Fibroblast of lung (primary cell): ENCODE measurements at regions not wholly inside any gene's neighbourhood (a gene's known extent, or its start where the extent isn't known, plus 50 kb on each side); places are given as distances from the start of the nearest gene placed in this dataset.

Source experiments
- DNase-seq, 2 donors: peaks; one replicate each; pipeline versions ENCODE4 v3.0.0 to v3.0.0-alpha.2; 2010; ENCODE audit warnings: low read depth in 2 of 2
- H2AFZ ChIP-seq: 2 replicates; pipeline ENCODE4 v1.5.1; 2012; ENCODE audit warnings: low read length, control low read depth, inconsistent platforms
- H3K27ac ChIP-seq: 2 replicates; pipeline ENCODE4 v1.5.1; 2011; ENCODE audit warnings: low read length, control low read depth; ENCODE audit not compliant: insufficient read depth
- H3K27me3 ChIP-seq: 2 replicates; pipeline ENCODE4 v1.5.1; 2011; ENCODE audit warnings: mild to moderate bottlenecking, low read length; ENCODE audit not compliant: control insufficient read depth, insufficient read depth
- H3K36me3 ChIP-seq: 2 replicates; pipeline ENCODE4 v1.5.1; 2011; ENCODE audit warnings: low read length; ENCODE audit not compliant: control insufficient read depth, insufficient read depth
- H3K4me1 ChIP-seq: 2 replicates; pipeline ENCODE4 v1.5.1; 2011; ENCODE audit warnings: low read length; ENCODE audit not compliant: control insufficient read depth, insufficient read depth; ENCODE audit errors: extremely low read depth
- H3K4me2 ChIP-seq: 2 replicates; pipeline ENCODE4 v1.5.1; 2011; ENCODE audit warnings: low read length, control low read depth; ENCODE audit not compliant: insufficient read depth; ENCODE audit errors: extremely low read depth
- H3K4me3 ChIP-seq, 4 experiments: fragments of 200-600 bp in 1 of 4; sonication (generic) in 1 of 4; replicated peaks in 1 of 4; 2 replicates each; pipeline ENCODE4 v1.5.1; 2011 to 2016; ENCODE audit warnings: low read length in 4 of 4, low read depth in 3 of 4, mild to moderate bottlenecking in 3 of 4, control low read depth in 2 of 4, inconsistent platforms in 1 of 4, mixed read lengths in 1 of 4; ENCODE audit not compliant: insufficient read depth in 1 of 4; ENCODE audit errors: control extremely low read depth in 1 of 4
- H3K79me2 ChIP-seq: 2 replicates; pipeline ENCODE4 v1.5.1; 2012; ENCODE audit warnings: mild to moderate bottlenecking, low read length, inconsistent platforms; ENCODE audit not compliant: control insufficient read depth, insufficient read depth
- H3K9ac ChIP-seq: 2 replicates; pipeline ENCODE4 v1.5.1; 2011; ENCODE audit warnings: mild to moderate bottlenecking, low read length, control low read depth; ENCODE audit not compliant: insufficient read depth
- H3K9me3 ChIP-seq: 2 replicates; pipeline ENCODE4 v1.5.1; 2012; ENCODE audit warnings: low read depth, low read length; ENCODE audit not compliant: control insufficient read depth, insufficient read depth
- H4K20me1 ChIP-seq: 2 replicates; pipeline ENCODE4 v1.5.1; 2011; ENCODE audit warnings: low read length; ENCODE audit not compliant: control insufficient read depth, insufficient read depth; ENCODE audit errors: extremely low read depth
- EZH2 ChIP-seq: IDR thresholded peaks from 2 replicates; pipeline ENCODE4 v1.5.1; 2012; ENCODE audit warnings: low read length, control low read depth, mild to moderate bottlenecking; ENCODE audit errors: missing control alignments
- TF ChIP-seq, protein P1 (sequence below), 2 donors: IDR thresholded peaks in 1 of 2; conservative IDR thresholded peaks in 1 of 2; 1 replicate in 1 of 2; 2 replicates in 1 of 2; pipeline ENCODE4 v1.5.1; 2011 to 2012; ENCODE audit warnings: low read length in 2 of 2, control low read depth in 1 of 2, inconsistent platforms in 1 of 2, low read depth in 1 of 2, mild to moderate bottlenecking in 1 of 2

DNA sequence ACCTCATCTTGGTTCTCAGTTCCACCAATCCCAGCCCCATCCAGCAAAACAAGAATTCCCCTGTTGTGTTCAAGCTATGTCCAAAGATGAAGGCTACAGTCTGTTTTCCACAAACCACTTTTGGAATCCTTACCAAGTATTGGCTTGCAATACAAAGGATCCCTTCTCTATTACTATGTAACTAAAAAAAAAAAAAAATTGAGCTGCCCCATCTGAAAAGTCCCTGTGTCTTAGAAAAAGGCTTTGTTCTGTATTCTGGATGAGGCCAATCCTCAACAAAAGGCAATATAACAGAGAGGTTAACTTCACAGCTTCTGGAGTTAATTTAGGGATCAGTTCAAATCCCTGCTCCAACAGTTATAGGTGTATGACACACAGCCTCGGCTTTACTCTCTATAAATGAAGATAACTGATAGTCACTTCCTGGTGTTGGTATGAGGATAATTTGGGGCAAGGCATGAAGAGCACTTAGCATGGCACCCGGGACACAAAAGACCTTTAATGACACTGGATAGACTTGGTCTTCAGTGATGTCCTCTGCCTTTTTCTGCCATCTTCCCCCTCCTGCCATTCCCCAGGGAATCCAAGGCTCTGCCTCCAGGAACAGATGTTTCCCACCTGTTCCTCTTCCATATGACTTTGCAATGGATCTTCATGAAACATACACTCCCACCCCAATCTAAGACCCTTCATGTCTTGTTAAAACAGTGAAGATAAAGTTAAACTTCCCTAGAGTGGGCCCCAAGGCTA lies 61.2 kb upstream of the ATL2 start:
- H3K79me2 ChIP-seq: no peaks in the 10 kb centered on the region
- H3K4me2 ChIP-seq: no peak overlapping the region
- no peak for TF ChIP-seq EZH2
- TF ChIP-seq, protein P1, sequence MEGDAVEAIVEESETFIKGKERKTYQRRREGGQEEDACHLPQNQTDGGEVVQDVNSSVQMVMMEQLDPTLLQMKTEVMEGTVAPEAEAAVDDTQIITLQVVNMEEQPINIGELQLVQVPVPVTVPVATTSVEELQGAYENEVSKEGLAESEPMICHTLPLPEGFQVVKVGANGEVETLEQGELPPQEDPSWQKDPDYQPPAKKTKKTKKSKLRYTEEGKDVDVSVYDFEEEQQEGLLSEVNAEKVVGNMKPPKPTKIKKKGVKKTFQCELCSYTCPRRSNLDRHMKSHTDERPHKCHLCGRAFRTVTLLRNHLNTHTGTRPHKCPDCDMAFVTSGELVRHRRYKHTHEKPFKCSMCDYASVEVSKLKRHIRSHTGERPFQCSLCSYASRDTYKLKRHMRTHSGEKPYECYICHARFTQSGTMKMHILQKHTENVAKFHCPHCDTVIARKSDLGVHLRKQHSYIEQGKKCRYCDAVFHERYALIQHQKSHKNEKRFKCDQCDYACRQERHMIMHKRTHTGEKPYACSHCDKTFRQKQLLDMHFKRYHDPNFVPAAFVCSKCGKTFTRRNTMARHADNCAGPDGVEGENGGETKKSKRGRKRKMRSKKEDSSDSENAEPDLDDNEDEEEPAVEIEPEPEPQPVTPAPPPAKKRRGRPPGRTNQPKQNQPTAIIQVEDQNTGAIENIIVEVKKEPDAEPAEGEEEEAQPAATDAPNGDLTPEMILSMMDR (conservative IDR thresholded peaks at IDR 0.05 in 1 of 2, IDR thresholded peaks at IDR 0.05 in 1 of 2; ENCODE audit: low read depth in 1 of 2, low read length in 2 of 2): no peak
- no peaks in the 10 kb centered on the region for H4K20me1 ChIP-seq
- H3K27me3 ChIP-seq: peaks cover 25% of the 10 kb centered on the region
- H3K36me3 ChIP-seq: no peaks in the 10 kb centered on the region
- no peak overlapping the region for H3K9ac ChIP-seq
- H3K9me3 ChIP-seq: no peaks in the 10 kb centered on the region
- H2AFZ ChIP-seq: no peak overlapping the region
- no peaks in the 10 kb centered on the region for H3K4me1 ChIP-seq
- no peak overlapping the region for H3K27ac ChIP-seq
- H3K4me3 ChIP-seq: no peak overlapping the region
- DNase-seq: no peak

DNA sequence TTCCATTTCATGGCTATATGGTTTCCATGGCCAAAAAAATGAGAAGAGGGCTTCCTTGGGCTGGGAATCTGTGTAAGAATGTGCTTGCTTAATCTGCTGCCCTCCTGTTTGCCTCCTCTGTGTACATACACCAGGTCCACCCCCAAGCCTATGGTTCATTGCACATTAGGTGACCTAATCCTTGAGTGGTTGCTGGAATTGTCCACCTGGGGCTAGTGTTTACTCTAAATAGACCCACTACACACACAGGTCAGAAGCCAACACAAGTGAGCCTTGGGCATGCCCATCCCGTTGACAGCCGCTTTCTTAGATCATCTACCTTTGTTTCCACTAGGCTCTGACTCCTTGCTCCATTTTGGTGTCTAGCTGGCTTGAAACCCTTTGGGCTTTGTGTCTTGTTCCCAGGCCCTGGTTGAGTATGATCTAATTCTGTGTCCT lies 59.2 kb upstream of the ATL2 start:
- no peak for DNase-seq
- Histone ChIP-seq H3K79me2 (no peaks in the 10 kb centered on the region), H4K20me1 (no peaks in the 10 kb centered on the region), H3K9me3 (no peaks in the 10 kb centered on the region), H3K9ac (no peak overlapping the region), H2AFZ (no peak overlapping the region), H3K4me3 (no peak overlapping the region), H3K27ac (no peak overlapping the region), H3K36me3 (no peaks in the 10 kb centered on the region), H3K4me2 (no peak overlapping the region), H3K4me1 (no peaks in the 10 kb centered on the region), H3K27me3 (peaks cover 12% of the 10 kb centered on the region)
- TF ChIP-seq EZH2: no peak
- TF ChIP-seq, protein P1 (conservative IDR thresholded peaks at IDR 0.05 in 1 of 2, IDR thresholded peaks at IDR 0.05 in 1 of 2; ENCODE audit: low read depth in 1 of 2, low read length in 2 of 2): no peak

DNA sequence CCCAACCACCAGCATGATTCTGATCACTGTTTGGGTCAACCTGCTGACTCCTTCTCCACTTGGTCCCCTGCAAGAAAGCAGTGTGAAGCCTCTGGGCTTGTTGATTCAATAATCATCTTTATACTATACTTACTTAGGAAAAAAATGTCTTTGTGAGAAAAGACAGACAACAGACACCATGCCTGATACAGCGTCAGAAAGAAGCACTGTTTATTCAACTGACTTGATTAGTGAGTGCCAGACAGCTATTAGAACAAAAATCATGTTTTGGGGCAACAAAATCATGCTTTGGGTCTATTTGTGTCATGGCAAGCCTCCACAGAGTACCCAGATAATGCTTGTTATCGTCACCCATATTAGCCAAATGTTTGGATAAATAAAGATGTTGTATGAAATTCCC lies 58.7 kb upstream of the ATL2 start:
- Histone ChIP-seq H3K4me1 (no peaks in the 10 kb centered on the region), H3K4me2 (no peak overlapping the region), H3K4me3 (no peak overlapping the region), H3K27ac (no peak overlapping the region), H4K20me1 (no peaks in the 10 kb centered on the region), H3K79me2 (no peaks in the 10 kb centered on the region), H3K36me3 (no peaks in the 10 kb centered on the region), H3K9me3 (no peaks in the 10 kb centered on the region), H2AFZ (no peak overlapping the region), H3K27me3 (peaks cover 8% of the 10 kb centered on the region), H3K9ac (no peak overlapping the region)
- no peak for DNase-seq
- TF ChIP-seq, protein P1 (conservative IDR thresholded peaks at IDR 0.05 in 1 of 2, IDR thresholded peaks at IDR 0.05 in 1 of 2; ENCODE audit: low read depth in 1 of 2, low read length in 2 of 2): no peak
- no peak for TF ChIP-seq EZH2
